GM12872 (cell line): ENCODE measurements at regions not wholly inside any gene's neighbourhood (a gene's known extent, or its start where the extent isn't known, plus 50 kb on each side); places are given as distances from the start of the nearest gene placed in this dataset.

Source experiments
- CTCF ChIP-seq: IDR thresholded peaks from 3 replicates; pipeline ENCODE4 v1.5.1; 2011; ENCODE audit warnings: low read depth, mild to moderate bottlenecking, low read length, moderate library complexity; ENCODE audit not compliant: insufficient read depth

- TF ChIP-seq CTCF = no peak
These were observed 270.2 kb upstream of the RIOK2 start for GRCh38 chr5:97453263-97453662.

GRCh38 chr5:97454015-97454414, 271.0 kb upstream of the RIOK2 start:
- no peak for TF ChIP-seq CTCF

GRCh38 chr5:97455996-97456395, 272.9 kb upstream of the RIOK2 start:
- no peak for TF ChIP-seq CTCF

- no peak for TF ChIP-seq CTCF
These were observed 275.8 kb upstream of the RIOK2 start for GRCh38 chr5:97458851-97459250.

- TF ChIP-seq CTCF = no peak
These were observed 288.9 kb upstream of the RIOK2 start for GRCh38 chr5:97471951-97472350.

- no peak for TF ChIP-seq CTCF
These were observed 292.8 kb upstream of the RIOK2 start for GRCh38 chr5:97475847-97476246.

GRCh38 chr5:97476852-97477534, 293.9 kb upstream of the RIOK2 start:
- TF ChIP-seq CTCF = no peak

GRCh38 chr5:97478483-97478882, 295.4 kb upstream of the RIOK2 start:
- TF ChIP-seq CTCF = no peak
